ENCODE measurements at regions not wholly inside any gene's neighbourhood (a gene's known extent, or its start where the extent isn't known, plus 50 kb on each side); places are given as distances from the start of the nearest gene placed in this dataset.

DNA sequence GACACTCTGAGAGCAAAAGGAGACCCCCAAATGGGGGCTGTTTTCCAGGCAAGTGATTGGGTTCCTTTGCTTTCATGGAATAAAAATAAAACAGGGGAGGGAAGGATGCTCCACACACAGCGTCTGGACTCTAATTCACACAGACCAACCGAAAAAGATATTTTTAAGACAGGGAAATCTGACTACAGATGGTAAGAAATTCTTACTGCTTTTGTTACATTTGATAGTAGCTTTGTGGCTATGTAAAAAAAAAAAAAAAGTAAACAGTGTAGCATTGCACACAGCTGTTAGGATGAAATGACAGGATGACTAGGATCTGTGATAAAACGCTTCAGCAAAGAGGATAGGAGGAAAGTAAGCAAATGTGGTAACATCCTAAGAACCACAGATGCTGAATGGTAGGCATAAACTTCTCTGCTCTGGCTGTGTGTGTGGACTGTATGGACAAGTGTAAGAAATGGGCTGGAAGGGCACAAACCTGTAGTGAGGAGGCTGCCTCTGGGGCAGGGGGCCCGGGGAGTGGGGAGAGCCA lies 207.6 kb downstream of the ANAPC1 start:
- Histone ChIP-seq H3K9ac (ENCODE audit: low read depth, low read length) (no peak overlapping the region), H3K56ac (ENCODE audit: extremely low read depth, insufficient read depth, low read length) (no peak overlapping the region), H2AFZ (replicated peaks; ENCODE audit: low read length, poor library complexity) (no peak overlapping the region), H2AK9ac (replicated peaks; ENCODE audit: low read depth, low read length, poor library complexity) (no peak overlapping the region), H2BK120ac (ENCODE audit: low read depth, low read length) (no peak overlapping the region), H4K8ac (ENCODE audit: low read depth in 2 of 2, low read length in 2 of 2) (no peak overlapping the region), H3K4me1 (ENCODE audit: control insufficient read depth, insufficient read depth, low read length) (peaks cover 4% of the 10 kb centered on the region; the same call in 1 of the 2 replicates), H3K36me3 (ENCODE audit: control insufficient read depth, insufficient read depth, low read length) (no peaks in the 10 kb centered on the region), H3K27me3 (ENCODE audit: control insufficient read depth, insufficient read depth, low read length) (peaks cover 13% of the 10 kb centered on the region), H3K79me1 (ENCODE audit: low read depth in 1 of 2, low read length in 2 of 2) (no peaks in the 10 kb centered on the region), H3K4ac (ENCODE audit: low read depth, low read length) (no peak overlapping the region), H3K27ac (ENCODE audit: insufficient read depth, low read length) (no peak overlapping the region), H2BK20ac (ENCODE audit: low read depth, low read length) (no peak overlapping the region), H2BK5ac (ENCODE audit: low read depth, low read length, poor library complexity, severe bottlenecking) (no peak overlapping the region), H2AK5ac (ENCODE audit: low read depth, low read length) (no peak overlapping the region), H3K23ac (ENCODE audit: low read depth, low read length) (no peak overlapping the region), H4K91ac (ENCODE audit: insufficient read depth, low read depth, low read length) (no peak overlapping the region), H4K20me1 (ENCODE audit: insufficient read depth, low read length) (no peaks in the 10 kb centered on the region), H3K4me2 (ENCODE audit: low read depth, low read length) (no peak overlapping the region), H3K18ac (ENCODE audit: low read depth, low read length) (no peak overlapping the region), H3K9me1 (ENCODE audit: insufficient read depth, low read length) (no peaks in the 10 kb centered on the region), H2BK15ac (ENCODE audit: low read depth, low read length) (no peak overlapping the region), H3K9me3 (ENCODE audit: control insufficient read depth, insufficient read depth, low read length) (peaks cover 2% of the 10 kb centered on the region; the same call in 1 of the 2 replicates), H4K5ac (ENCODE audit: low read depth, low read length) (no peak overlapping the region), H3K14ac (replicated peaks; ENCODE audit: low read depth, low read length) (no peak overlapping the region), H3K4me3 (ENCODE audit: insufficient read depth, low read depth, low read length) (no peak overlapping the region)
- DNase-seq = peak; percentile 91
- TF ChIP-seq FOS (IDR thresholded peaks at IDR 0.05; ENCODE audit: low read depth, low read length) = 0 out of 2 replicates have a peak, but pooled peaks have one; percentile 29
- peak; percentile 24; the same call in 1 of the 2 replicates for TF ChIP-seq CEBPB (IDR thresholded peaks at IDR 0.05; ENCODE audit: low read depth, low read length)
- TF ChIP-seq RCOR1 (IDR thresholded peaks at IDR 0.05; ENCODE audit: insufficient replicate concordance, low read length) = peak; percentile 27
- TF ChIP-seq NFE2L2 (IDR thresholded peaks at IDR 0.05; ENCODE audit: low read depth, low read length) = no peak
- peak; percentile 92 for ATAC-seq (ENCODE audit: low read depth)
- in situ Hi-C loops (cut with MboI; ENCODE audit: low sequenced_read_pairs) = loop anchor here (10.0 kb wide), 1 partner anchor 562 kb away; no protein-coding TSS in a partner anchor
- no TSS peak for BruUV-seq (replicated peaks)
- POLR2A ChIA-PET (ENCODE audit: unreplicated experiment) = no interaction called here
- CTCF ChIA-PET = interaction anchor here (0.9 to 1.2 kb wide), 2 partner anchors 15 to 559 kb away, joined by 3 read pairs; no protein-coding TSS in a partner anchor
- dilution Hi-C loops (cut with HindIII; ENCODE audit: low sequenced_read_pairs, unreplicated experiment) = no loop called here
- no CpG with 5 or more reads among the region's 4 CpGs for WGBS, 2 experiments (ENCODE audit: extremely low coverage in 2 of 2, insufficient read length in 1 of 2)
- intact Hi-C loops (cut with micrococcal nuclease) = no loop called here
